TTC549 (cell line): ENCODE measurements at regions not wholly inside any gene's neighbourhood (a gene's known extent, or its start where the extent isn't known, plus 50 kb on each side); places are given as distances from the start of the nearest gene placed in this dataset.

Source experiments
- FAIRE-seq: peaks from 2 replicates; lab custom pipeline; 2012; peaks lifted over from hg19 to GRCh38; lab: Jason Lieb, UNC

DNA sequence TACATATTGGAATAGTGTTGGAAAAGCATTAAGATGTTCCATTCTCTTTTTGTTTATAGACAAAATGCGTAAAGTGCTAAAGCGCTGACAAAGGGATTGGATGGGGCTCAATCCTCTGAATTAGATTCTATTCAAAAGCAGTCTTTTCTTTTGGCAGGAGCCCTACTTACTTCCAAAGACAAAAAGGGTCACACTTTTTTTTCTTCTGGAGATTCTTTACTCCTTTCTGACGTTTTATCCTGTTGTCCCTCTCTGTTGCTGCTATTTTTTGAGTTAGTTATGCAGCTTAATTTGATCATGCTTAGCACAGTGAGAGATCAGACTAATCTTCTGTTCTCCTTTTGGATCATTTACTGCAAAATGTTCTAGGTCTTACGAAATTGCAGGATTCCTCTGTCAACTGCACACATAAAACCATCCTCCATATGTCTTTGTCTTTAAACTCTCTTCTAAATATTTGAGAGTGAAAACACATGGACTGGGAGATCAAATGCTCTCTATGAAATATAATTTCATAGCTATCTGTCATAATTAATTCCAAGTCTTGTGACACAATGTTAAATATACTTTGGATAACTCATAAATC, 656.4 kb upstream of the ADGRL2 start:
- no peak for FAIRE-seq

- FAIRE-seq: no peak
Observed at GRCh38 chr1:81142099-81142826, 658.5 kb upstream of the ADGRL2 start.

DNA sequence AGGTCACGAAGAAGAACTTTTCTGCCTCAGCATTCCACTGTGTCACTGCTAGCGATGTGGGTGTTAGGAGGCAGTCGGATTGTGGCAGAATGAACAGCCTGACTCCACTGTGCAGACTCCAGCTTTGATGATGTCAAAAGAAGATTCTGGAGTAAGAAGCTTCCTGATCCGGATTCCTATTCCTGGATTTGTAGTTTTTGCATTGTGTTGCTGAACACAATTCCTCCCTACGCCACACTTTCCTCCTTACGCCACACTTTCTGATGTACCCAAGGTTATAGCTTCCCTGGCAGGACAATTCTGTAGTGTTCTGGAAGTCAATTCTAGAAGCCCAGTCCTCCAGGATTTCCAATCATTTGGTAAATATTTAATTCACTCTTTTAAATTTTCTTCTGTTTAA, 665.2 kb upstream of the ADGRL2 start:
- FAIRE-seq: no peak

DNA sequence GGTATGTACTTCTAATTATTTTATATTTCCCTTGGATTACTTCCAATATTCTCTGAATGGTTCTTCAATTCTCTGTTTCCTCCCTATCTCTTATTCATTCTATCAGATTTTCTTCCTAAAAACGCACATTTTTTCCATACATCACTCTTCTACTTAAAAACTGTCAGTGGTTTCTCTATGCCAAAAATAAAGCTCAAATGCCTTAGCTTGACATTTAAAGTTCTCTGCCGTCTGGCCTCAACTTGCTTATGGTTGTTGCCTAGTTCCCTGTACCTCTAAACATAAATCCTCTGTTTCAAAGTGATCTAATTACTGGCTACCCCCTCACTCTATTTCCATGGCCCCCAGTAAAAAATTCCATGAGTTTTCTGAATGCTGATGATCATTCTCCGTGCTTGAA, 671.0 kb upstream of the ADGRL2 start:
- no peak for FAIRE-seq

GRCh38 chr1:81129366-81129765, 671.4 kb upstream of the ADGRL2 start:
- FAIRE-seq: no peak

DNA sequence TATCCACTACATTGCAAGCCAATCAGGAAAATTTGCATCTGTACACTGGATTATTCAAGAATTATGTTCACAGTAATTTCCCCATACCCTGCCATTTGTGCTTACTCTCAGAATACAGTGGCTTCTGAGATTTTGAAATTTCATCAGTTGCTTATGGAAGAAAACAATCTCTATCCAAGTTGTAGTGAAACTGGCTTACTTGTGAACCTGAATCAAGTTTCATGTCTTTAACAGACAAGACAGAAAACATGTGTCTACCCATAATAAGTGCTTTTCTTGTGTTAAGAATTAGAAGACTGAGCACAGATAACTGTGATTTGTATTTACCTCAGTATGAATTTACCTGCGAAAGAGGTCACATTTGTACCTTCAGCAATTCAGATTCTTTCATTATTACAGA, 672.7 kb upstream of the ADGRL2 start:
- no peak for FAIRE-seq

DNA sequence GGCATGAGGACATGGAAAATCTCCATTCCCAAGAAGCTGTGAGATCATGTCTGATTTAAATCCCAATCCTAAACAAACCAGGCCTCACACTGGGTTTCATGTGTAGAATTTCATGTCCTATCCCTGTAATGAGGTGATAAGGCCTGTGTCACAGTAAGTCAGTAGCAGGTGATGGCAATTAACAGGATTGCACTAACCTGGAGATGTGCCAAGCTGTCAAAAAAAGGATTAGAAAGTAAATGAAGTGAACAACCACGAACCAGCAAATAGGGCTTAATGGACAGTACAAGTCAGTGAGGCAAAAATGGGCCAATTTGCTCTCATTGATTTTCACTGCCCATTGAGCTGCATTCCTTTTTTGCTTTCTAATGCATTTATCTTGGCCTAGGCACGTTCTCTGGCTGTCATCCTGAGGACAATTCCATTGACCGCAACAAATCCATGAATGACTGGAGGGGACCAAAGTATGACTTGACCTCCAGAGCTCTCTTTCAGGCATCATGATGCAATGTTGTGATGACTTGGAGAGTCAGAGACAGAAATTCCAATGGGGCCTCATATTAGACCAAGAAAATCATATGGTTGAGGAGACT, 673.6 kb upstream of the ADGRL2 start:
- FAIRE-seq: no peak

DNA sequence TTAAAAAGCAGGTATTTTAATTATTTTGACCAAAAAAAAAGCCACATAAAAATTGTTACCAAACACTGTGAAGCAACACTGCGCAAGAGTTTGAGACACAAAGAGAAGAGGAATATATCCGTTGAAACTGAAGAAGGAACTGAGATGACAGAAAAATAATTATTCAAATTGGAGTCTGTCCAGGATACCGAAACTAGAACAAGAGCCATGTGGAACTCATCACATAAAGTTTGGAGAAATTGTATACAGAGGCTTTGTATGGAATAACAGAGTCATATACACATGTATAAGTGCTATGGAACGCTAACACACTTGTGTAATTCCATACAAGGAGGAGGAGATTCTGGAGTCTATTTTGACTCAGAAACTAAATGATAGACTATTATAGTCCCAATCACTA, 675.1 kb upstream of the ADGRL2 start:
- no peak for FAIRE-seq

- FAIRE-seq: no peak
Observed at GRCh38 chr1:81121306-81121705, 679.4 kb upstream of the ADGRL2 start.

GRCh38 chr1:81119319-81119718, 681.4 kb upstream of the ADGRL2 start:
- FAIRE-seq: no peak

DNA sequence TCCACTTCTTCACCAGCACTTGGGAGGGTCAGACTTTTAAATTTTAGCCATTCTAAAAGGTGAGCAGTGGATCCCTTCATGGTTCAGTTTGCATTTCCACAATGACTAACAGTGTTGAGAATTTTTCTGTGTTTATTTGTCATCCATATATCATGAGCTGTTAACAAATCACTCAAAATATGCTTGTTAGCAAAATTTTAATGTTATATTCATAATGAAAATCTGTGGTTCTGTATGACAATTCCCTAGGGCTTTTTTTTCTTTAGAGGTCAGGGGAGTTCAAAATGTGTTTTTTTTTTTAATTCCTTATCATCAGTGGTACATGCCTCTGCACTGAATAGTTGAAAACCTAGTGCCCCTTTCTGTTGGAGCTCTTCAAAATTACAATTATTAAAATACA, 682.2 kb upstream of the ADGRL2 start:
- no peak for FAIRE-seq

DNA sequence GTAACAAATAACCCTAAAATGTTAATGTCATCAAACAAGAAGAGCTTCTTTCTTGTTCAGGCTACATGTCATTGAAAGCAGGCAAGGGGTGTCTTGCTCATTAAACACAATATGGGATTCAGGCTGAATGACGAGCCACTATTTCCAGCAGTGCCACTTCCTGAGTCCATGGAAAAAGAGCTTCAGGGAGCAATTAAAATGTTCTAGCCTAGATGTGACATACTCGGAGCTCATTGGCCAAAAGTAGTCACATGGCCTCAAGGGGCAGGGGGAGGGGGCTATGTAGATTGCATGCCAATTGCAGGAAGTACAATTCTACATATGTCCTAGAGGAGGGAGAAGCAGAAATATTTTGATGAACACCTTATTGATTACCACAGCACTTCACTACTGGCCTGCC, 685.3 kb upstream of the ADGRL2 start:
- FAIRE-seq: no peak

DNA sequence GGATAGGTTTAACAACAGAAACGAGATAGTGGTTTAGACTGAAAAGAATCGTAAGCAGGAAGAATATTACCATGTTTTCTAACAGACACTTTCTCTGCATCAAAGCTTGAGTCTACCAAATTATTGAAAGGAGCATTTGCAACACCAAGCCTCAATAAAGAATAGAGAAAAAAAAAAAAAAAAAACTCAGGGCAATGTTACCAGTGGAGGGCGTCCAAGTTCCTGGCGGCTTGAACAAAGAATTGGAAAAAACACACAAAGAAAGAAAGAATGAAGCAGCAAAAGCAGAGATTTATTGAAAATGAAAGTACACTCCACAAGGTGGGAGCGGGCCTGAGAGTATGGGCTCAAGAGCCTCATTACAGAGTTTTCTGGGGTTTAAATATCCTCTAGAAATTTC, 686.5 kb upstream of the ADGRL2 start:
- no peak for FAIRE-seq

DNA sequence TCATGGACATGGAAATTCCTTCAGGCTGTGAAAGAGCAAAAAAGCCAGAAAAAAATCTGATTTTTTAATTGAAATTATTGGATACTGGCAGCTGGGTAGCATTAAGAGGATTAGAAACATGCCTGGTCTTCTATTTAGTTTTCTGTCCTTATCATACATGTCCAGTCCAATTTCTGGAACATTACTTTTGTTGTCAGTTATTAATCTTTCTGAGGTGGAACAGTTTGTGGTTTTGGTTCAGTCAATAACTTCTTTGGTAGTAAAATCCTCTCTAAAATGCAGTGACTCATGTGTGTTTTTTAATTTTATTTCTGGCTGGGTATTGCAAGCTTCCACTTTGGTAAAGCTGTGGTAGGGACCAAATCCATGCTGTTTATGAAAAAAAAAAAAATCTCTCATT, 687.0 kb upstream of the ADGRL2 start:
- FAIRE-seq: no peak

DNA sequence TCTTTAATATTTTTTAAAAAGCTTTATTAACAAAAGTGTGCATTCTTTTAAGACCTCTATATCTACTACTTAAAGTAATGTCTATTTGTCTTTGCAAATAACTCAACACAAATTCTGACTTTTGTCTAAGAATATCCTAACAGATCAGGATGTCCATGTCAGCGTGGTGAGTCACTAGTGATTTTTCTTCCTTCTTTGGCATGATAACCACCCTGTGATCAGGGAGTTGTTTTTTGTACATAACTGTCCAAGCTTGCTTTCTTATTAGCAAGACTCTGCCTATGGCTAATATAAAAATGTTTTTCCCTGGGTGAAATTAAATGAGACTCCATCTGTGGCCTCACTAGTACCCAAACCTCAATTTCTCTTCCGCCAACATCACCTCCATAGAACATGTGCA, 688.9 kb upstream of the ADGRL2 start:
- FAIRE-seq: no peak

- no peak for FAIRE-seq
Observed at GRCh38 chr1:81109038-81109437, 691.7 kb upstream of the ADGRL2 start.

DNA sequence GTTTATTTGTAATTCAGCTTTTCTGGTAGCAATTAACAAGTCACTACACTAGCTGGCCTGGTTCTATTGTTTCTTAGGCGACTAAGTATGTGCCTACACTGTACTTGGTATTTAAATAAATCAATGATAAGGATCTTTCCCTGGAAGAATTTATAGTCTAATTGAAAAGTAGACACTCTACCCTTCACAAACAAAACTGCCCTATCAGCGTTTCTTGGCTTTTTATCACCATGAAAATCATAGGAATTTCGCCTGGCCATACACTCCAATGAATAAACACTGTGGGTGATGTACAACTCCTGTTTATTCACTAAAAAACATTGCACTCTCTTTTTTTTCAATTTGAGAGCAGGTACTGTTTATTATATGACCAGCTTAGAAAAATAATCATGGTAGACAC, 702.9 kb upstream of the ADGRL2 start:
- no peak for FAIRE-seq

GRCh38 chr1:81073580-81073979, 727.2 kb upstream of the ADGRL2 start:
- FAIRE-seq: no peak

DNA sequence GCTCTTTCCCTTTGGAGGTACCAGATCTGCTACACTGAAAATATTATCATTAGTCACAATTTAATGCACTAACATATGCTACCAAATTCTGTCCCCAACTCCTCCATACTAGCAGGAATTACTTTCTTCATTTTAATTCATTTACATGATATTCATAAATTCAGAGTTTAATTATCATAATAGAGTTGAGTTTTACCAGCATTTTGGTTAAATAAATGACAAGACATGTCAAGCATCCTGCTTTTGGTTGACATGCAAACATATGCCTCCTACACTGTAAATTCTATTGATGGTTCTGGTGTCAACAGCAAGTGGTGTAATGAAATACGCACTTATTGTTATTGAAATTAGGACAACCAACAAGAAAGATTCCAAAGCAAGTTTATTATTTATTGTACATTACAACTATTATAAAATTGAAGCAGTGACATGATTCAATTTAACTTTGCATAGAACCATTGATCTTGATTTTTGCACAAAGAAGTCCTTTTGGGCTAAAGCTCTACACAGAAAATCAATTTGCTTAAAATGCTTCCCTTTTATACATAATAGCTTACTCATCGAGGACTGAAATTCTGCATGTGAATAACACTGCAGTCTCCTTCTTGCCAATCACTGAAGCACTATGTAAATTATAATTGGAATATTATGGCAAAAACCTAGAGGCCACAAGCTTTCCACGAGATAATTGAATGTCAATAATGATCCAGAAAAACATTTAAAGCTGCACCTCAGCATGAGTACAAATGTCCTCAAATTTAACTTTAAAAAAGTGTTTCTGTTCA, 728.6 kb upstream of the ADGRL2 start:
- FAIRE-seq: no peak

DNA sequence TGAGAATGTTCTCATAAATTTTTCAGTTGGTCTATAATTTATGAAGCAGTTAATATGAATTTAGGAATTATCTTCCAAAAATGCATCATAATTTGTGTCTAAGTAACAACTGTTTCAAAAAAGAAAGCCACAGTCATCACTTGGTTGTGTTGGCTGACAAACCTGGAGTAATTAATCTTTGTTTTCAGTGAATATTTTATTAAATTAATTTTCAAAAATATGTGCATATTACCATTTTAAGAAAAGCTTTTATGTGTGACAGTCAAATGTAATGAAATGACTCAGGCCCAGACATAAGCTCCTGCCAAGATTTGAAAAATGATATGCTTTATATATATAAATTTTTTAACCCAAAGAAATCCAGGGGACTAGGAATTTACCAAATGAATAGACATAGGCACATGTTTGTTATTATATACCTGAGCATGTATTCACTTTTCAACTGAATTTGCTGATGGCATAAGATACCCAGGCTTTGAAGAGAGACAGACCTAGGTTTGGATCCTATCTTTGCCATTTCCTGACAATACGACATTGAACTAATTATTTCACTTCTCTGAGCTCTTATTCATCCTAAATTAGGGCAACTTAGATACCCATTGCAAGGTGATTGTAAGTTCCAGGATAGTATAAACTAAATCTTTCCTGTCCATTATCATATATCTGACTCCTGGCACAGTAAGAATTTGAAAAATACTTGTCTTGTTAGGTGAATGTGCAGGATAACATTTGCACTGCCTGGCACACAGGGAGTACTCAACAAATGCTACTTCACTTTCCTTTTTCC, 729.5 kb upstream of the ADGRL2 start:
- no peak for FAIRE-seq

DNA sequence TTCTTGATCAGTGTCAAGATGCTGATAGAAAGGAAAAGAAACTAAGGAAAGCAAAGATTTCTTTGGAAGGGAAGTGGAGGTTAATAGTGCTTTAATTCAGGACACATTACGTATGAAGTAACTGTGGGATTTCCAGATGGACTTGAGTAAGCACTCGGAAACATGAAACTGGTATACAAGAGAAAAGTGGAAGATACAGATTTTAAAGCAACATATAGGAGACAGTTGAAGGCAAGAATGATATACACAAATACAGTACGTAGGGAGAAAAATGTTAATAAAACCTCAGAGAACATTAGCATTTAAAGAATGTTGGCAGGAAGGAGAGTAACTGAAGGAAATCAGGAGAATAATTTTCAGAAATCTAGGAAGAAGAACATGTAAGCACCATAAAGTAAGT, 730.9 kb upstream of the ADGRL2 start:
- FAIRE-seq: no peak

GRCh38 chr1:81068726-81069125, 732.0 kb upstream of the ADGRL2 start:
- FAIRE-seq: no peak
